Upper lobe of left lung (tissue), 6 donors: ENCODE measurements at regions not wholly inside any gene's neighbourhood (a gene's known extent, or its start where the extent isn't known, plus 50 kb on each side); places are given as distances from the start of the nearest gene placed in this dataset.

Experiments used
- ATAC-seq, 2 donors: fragments of 200-7000 bp; cut with Tn5 transposase; one replicate each; pipeline ENCODE4 v1.9.1; 2022; ENCODE audit warnings: mild to moderate bottlenecking in 2 of 2, moderate library complexity in 2 of 2; ENCODE audit not compliant: low FRiP score in 2 of 2
- DNase-seq, 2 donors: peaks; one replicate each; pipeline ENCODE4 v3.0.0-alpha.2; 2019 to 2020
- H3K27ac ChIP-seq, 4 donors: fragments of 200-600 bp; sonication (generic); one replicate each; pipeline ENCODE4 v1.5.1; 2016 to 2019
- H3K27me3 ChIP-seq, 4 donors: fragments of 200-600 bp; sonication (generic); one replicate each; pipeline ENCODE4 v1.5.1; 2017 to 2019
- H3K36me3 ChIP-seq, 4 donors: fragments of 200-600 bp; sonication (generic); one replicate each; pipeline ENCODE4 v1.5.1; 2016 to 2019
- H3K4me1 ChIP-seq, 4 donors: fragments of 200-600 bp; sonication (generic); one replicate each; pipeline ENCODE4 v1.5.1; 2018 to 2019
- H3K4me3 ChIP-seq, 4 donors: fragments of 200-600 bp; sonication (generic); one replicate each; pipeline ENCODE4 v1.5.1; 2017 to 2019; ENCODE audit warnings: mild to moderate bottlenecking in 2 of 4, moderate library complexity in 1 of 4
- H3K9me3 ChIP-seq, 4 donors: fragments of 200-600 bp; sonication (generic); one replicate each; pipeline ENCODE4 v1.5.1; 2018 to 2019
- EP300 ChIP-seq, 4 donors: sonication (generic); formaldehyde crosslinking; IDR thresholded peaks; one replicate each; pipeline ENCODE4 v1.5.1; 2017; ENCODE audit warnings: antibody characterized with exemption in 4 of 4, control low read depth in 2 of 4
- POLR2A ChIP-seq, 4 donors: fragments of 450-650 bp; IDR thresholded peaks; one replicate each; pipeline ENCODE4 v1.5.1; 2016 to 2017; ENCODE audit warnings: antibody characterized with exemption in 4 of 4, mild to moderate bottlenecking in 2 of 4
- POLR2AphosphoS5 ChIP-seq, 2 donors: sonication (generic); formaldehyde crosslinking; IDR thresholded peaks; one replicate each; pipeline ENCODE4 v1.5.1; 2017; ENCODE audit warnings: antibody characterized with exemption in 2 of 2
- WGBS, 2 donors: methylation state at CpG; one replicate each; pipeline ENCODE4 v1.1.5; 2017 to 2018; 5-methylcytosine and 5-hydroxymethylcytosine counted together
- TF ChIP-seq, protein P1 (sequence below), 6 experiments: fragments of 450-650 bp in 4 of 6; fragments of 200-600 bp in 2 of 6; sonication (generic) in 2 of 6; IDR thresholded peaks; one replicate each; pipeline ENCODE4 v1.5.1; 2016 to 2019; ENCODE audit warnings: antibody characterized with exemption in 6 of 6
- donor health status: DM: no; HTN: no; CAD: no; lungs with moderate emphysema.
- donor health status: DM: no; HTN: yes; CAD: no; lungs with severe emphysema.

DNA sequence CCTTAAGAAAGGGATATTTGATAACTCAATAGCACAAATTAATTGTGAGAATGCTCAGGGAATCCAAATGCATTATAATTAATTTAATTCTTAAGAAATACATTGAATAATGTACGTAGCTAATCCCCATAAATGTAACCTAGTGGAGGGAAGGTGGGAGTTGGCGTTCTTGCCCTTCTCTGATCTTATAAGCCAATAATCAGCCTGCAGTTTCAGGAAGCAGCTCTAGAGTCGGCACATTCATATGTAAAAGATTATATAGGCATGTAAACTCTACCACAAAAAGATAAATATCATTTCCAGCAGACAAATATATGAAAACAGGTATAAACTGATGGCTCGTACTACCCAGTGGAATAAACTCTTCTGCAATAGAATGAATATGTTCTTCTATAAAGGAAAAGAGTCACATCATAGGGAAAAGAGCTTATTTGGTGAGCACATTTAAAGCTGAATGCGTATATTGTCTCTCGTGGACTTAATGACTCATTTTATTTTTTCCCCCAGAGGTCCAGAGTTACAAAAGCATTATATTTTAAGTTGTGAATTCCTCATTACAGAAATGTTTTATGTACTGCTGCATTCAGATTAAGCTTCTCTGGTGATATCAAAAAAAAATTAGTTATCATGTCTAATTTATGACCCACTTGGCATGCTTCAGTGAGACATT is 112.2 kb downstream of the TFAP2A start:
- Histone ChIP-seq H3K27me3 (no peaks in the 10 kb centered on the region), H3K9me3 (no peaks in the 10 kb centered on the region), H3K27ac (no peak overlapping the region), H3K36me3 (no peaks in the 10 kb centered on the region), H3K4me3 (no peak overlapping the region), H3K4me1 (peaks cover 0 to 1% (median 0%) of the 10 kb centered on the region in 4 donors)
- DNase-seq (no peak), ATAC-seq (no peak)
- TF ChIP-seq, protein P1, sequence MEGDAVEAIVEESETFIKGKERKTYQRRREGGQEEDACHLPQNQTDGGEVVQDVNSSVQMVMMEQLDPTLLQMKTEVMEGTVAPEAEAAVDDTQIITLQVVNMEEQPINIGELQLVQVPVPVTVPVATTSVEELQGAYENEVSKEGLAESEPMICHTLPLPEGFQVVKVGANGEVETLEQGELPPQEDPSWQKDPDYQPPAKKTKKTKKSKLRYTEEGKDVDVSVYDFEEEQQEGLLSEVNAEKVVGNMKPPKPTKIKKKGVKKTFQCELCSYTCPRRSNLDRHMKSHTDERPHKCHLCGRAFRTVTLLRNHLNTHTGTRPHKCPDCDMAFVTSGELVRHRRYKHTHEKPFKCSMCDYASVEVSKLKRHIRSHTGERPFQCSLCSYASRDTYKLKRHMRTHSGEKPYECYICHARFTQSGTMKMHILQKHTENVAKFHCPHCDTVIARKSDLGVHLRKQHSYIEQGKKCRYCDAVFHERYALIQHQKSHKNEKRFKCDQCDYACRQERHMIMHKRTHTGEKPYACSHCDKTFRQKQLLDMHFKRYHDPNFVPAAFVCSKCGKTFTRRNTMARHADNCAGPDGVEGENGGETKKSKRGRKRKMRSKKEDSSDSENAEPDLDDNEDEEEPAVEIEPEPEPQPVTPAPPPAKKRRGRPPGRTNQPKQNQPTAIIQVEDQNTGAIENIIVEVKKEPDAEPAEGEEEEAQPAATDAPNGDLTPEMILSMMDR (IDR thresholded peaks at IDR 0.05), result no peak
- TF ChIP-seq POLR2A (IDR thresholded peaks at IDR 0.05) (no peak), EP300 (IDR thresholded peaks at IDR 0.05) (no peak), POLR2AphosphoS5 (IDR thresholded peaks at IDR 0.05) (no peak)
- WGBS, 2 donors, result 76 to 83% methylated on average over 6 of the region's 6 CpGs

DNA sequence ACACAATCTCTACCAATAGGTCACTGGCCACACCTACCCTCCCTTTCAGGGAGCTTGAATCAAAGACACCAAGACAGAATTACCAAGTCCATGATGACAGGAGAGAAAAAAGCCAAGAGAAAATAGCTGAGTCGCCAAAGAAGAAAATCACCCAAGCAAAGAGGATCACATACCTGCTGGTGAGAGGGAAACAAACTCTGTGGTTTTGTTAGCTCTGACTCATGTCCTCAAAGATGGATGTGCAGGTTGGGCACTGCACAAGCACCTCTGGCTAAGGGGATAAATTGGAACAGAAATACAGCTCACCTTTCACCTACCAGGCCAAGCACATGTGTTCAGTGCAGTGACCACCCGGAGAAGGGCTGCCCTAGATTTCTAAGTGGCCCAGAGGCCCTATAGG is 114.8 kb downstream of the TFAP2A start:
- no peaks in the 10 kb centered on the region for H3K9me3 ChIP-seq
- H3K36me3 ChIP-seq, result no peaks in the 10 kb centered on the region
- peaks cover 0 to 2% (median 0%) of the 10 kb centered on the region in 4 donors for H3K4me1 ChIP-seq
- TF ChIP-seq, protein P1 (IDR thresholded peaks at IDR 0.05), result no peak
- TF ChIP-seq EP300 (IDR thresholded peaks at IDR 0.05) (no peak), POLR2AphosphoS5 (IDR thresholded peaks at IDR 0.05) (no peak), POLR2A (IDR thresholded peaks at IDR 0.05) (no peak)
- H3K4me3 ChIP-seq, result no peak overlapping the region
- WGBS, 2 donors, result 69 to 94% methylated on average over 2 of the region's 2 CpGs
- H3K27me3 ChIP-seq, result no peaks in the 10 kb centered on the region
- no peak for DNase-seq
- no peak for ATAC-seq
- no peak overlapping the region for H3K27ac ChIP-seq

DNA sequence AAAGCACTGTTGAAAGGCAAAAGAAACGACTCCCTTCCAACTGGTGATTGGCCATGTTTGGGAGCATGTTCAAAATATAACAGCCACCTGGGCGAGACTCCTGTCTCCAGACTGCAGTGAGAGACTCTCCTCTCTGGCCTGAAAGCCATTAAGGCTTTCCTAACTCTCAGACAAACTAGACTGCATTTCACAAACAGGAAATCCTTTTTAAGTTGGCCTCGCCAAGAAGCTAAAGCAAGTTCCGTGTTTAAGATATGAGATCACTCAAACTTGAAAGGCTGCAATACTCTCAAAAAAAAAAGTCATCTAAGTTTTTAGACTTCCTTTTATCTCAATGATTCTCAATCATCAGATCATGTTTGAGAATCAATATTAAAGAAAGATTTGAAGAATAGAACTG is 117.0 kb downstream of the TFAP2A start:
- Histone ChIP-seq H3K9me3 (no peaks in the 10 kb centered on the region), H3K4me1 (peaks cover 0 to 2% (median 0%) of the 10 kb centered on the region in 4 donors), H3K36me3 (no peaks in the 10 kb centered on the region), H3K27ac (no peak overlapping the region), H3K27me3 (no peaks in the 10 kb centered on the region), H3K4me3 (no peak overlapping the region)
- 17 to 25% methylated on average over 4 of the region's 4 CpGs for WGBS, 2 donors
- ATAC-seq (no peak), DNase-seq (no peak)
- TF ChIP-seq POLR2A (IDR thresholded peaks at IDR 0.05), result no peak
- no peak for TF ChIP-seq EP300 (IDR thresholded peaks at IDR 0.05)
- TF ChIP-seq POLR2AphosphoS5 (IDR thresholded peaks at IDR 0.05), result no peak
- TF ChIP-seq, protein P1 (IDR thresholded peaks at IDR 0.05), result no peak

DNA sequence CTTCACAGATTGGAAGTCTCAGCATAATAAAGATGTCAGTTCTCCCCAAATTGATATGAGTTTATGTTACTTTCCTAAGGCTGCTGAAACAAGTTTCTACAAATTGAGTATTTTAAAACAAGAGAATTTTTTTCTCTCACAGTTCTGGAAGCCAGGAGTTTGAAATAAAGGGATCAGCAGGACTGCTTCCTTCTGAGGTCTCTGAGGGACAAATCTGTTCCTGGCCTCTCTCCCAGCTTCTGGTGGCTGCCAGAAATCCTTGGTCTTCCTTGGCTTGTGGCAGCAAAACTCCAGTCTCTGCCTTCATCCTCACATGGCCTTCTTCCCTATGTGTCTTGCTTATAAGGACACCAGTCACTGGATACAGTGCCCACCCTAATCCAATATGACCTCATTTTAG is 136.1 kb downstream of the TFAP2A start:
- no peak for DNase-seq
- Histone ChIP-seq H3K4me1 (no peaks in the 10 kb centered on the region), H3K27me3 (no peaks in the 10 kb centered on the region), H3K27ac (no peak overlapping the region), H3K4me3 (no peak overlapping the region), H3K9me3 (peaks cover 0 to 3% (median 0%) of the 10 kb centered on the region in 4 donors), H3K36me3 (no peaks in the 10 kb centered on the region)
- TF ChIP-seq POLR2A (IDR thresholded peaks at IDR 0.05) (no peak), EP300 (IDR thresholded peaks at IDR 0.05) (no peak), POLR2AphosphoS5 (IDR thresholded peaks at IDR 0.05) (no peak)
- TF ChIP-seq, protein P1 (IDR thresholded peaks at IDR 0.05), result no peak
- no peak for ATAC-seq

DNA sequence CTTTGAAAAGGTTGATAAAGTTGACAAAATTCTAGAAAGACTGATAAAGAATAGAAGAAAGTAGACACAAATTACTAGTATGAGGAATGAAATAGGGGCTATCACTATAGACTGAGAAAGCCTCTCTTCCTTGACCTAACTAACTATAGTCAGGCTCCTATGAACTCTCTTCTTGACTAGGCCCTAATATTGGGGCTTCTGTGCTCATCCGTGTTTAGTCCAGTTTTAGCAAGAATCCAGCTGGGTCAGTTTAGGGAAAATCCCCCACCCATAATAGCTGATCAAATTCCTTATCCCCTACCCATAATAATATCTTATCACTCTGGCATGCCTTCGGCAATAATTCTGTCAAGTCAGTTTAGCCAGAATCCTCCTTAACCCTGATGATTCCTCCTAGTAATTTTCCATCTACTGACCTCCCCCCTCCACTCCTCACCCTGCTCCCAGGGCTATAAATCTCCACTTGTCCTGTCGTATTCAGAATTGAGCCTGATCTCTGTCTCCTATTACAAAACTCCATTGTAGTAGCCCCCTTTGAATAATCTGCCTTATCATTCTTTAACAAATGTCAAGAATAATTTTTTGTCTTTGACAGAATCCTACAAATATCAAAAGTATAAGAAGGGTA is 138.1 kb downstream of the TFAP2A start:
- DNase-seq (no peak), ATAC-seq (no peak)
- Histone ChIP-seq H3K36me3 (no peaks in the 10 kb centered on the region), H3K9me3 (peaks cover 0 to 3% (median 0%) of the 10 kb centered on the region in 4 donors), H3K27ac (no peak overlapping the region), H3K4me3 (no peak overlapping the region), H3K27me3 (no peaks in the 10 kb centered on the region), H3K4me1 (no peaks in the 10 kb centered on the region)
- no peak for TF ChIP-seq POLR2A (IDR thresholded peaks at IDR 0.05)
- TF ChIP-seq, protein P1 (IDR thresholded peaks at IDR 0.05), result no peak
- no peak for TF ChIP-seq POLR2AphosphoS5 (IDR thresholded peaks at IDR 0.05)
- TF ChIP-seq EP300 (IDR thresholded peaks at IDR 0.05), result no peak
- 65 to 72% methylated on average over 3 of the region's 3 CpGs for WGBS, 2 donors
